ENCODE measurements at regions not wholly inside any gene's neighbourhood (a gene's known extent, or its start where the extent isn't known, plus 50 kb on each side); places are given as distances from the start of the nearest gene placed in this dataset.

DNA sequence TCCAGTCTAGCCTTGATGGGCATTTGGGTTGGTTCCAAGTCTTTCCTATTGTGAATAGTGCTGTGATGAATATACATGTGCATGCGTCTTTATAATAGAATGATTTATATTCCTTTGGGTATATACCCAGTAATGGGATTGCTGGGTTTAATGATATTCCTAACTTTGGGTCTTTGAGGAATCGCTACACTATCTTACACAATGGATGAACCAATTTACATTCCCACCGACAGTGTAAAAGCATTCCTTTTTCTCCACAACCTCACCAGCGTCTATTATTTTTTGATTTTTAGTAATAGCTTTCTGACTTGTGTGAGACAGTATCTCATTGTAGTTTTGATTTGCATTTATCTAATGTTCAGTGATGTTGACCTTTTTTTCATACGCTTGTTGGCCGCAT, 1040.1 kb downstream of the MAT2B start:
- ATAC-seq (no peak), DNase-seq (no peak)
- intact Hi-C loops (cut with DNase I), result no loop called here

DNA sequence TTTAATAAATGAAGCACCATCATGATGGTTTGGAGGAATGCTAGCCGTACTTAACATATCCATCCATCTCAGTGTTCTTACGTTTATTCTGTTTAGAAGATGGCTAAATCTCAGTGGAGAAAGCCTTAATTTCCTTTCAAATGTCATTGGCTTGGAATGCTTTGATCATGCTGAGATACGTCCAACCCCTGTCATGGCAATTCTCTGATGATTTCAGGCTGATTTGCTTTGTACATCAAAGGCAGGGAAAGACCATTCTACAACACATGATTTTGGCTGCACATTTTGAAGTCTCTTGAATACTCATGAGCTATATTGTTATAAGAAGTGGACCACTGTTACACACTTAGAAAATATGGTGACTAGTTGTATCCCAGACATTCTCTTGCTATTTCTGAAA, 1048.4 kb downstream of the MAT2B start:
- no peak for DNase-seq
- ATAC-seq, result no peak
- intact Hi-C loops (cut with DNase I), result no loop called here

GRCh38 chr5:164555809-164556208, 1050.4 kb downstream of the MAT2B start:
- ATAC-seq, result no peak
- intact Hi-C loops (cut with DNase I), result no loop called here
- no peak for DNase-seq

DNA sequence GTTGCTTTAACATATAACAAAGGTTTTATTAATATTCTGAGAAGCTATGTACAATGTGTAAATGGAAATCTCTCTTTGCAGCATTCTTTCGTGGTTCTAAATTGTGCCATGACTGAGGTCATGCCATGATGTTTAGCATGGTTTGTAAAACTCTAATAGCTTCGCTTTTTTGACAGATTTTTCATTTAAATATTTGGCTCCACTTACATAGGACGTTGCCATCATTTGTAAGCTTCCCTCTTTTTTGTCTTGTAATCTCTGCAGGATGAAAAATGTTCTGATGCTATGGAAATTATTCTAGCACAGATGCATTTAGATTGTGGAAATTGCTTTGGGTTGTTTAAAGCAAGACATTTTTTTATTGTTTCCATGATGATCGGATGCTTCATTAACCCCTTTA, 1054.8 kb downstream of the MAT2B start:
- ATAC-seq (no peak), DNase-seq (no peak)
- intact Hi-C loops (cut with DNase I), result no loop called here

DNA sequence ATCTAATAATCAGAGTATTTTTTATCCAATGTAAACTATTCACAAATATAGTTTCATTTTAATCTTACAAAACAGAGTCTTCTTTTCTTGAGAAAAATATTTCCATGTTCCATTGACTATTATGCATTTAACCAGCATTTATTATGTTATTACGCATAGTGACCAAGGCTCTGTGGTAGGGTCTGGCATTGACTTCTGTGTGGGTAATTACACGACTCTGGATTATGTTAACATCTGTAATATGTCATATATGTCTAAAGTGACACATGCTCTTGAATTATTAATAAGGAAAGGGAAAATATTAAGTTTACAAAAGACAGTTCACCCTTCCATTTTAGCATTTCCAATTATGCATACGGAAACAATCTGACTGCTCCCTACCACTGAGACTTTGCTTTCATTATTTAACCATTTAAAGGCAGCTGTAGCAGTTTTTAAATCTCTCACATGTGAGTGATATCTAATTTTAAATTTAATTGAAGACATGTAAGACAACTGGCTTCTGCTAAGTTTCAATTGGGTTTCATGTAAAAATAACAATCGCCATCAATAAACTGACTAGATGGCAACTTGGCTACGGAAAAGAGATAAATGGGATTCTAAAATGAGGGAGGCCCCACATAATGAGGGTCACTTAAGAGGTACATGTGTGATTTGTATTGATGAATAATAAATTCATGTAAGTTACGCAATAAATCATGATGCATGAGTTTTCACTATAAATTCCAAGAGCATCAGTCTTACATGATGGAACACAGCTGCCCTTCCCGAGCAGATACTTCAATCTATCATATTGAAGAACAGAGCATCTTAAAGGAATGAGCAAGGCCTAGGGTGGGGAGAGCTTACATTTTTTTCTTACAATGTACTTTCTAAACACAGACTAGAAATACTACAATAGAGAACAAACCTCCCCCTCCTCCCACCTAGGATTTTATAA, 1056.8 kb downstream of the MAT2B start:
- ATAC-seq, result no peak
- intact Hi-C loops (cut with DNase I), result no loop called here

GRCh38 chr5:164563370-164563769, 1058.0 kb downstream of the MAT2B start:
- ATAC-seq (no peak), DNase-seq (no peak)
- intact Hi-C loops (cut with DNase I), result no loop called here

More for the DNA sequence above, 1056.8 kb downstream of the MAT2B start:
- DNase-seq, result no peak

DNA sequence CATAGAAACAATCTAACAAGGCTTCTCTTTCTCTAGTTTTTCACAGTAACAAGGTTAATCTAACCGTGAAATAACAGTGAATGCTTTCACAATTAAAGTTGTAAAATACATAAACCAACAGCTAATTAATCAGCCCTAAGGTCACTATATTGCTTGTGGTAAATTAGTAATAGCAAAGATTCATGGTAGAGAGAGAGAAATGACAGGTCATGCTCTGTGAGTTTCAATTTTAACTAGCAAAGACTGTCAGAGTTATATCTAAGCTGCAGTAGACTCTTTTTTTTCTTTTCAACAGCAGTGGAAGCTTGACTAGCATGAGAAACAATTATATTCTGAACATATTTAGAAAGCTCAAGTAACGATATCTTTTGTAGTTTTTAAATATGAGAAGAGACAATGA, 1068.0 kb downstream of the MAT2B start:
- intact Hi-C loops (cut with DNase I), result no loop called here
- DNase-seq, result no peak
- ATAC-seq, result no peak

- intact Hi-C loops (cut with DNase I), result no loop called here
- ATAC-seq, result no peak
These were observed 1071.8 kb downstream of the MAT2B start for GRCh38 chr5:164577201-164577600.

GRCh38 chr5:164577742-164578141, 1072.3 kb downstream of the MAT2B start:
- intact Hi-C loops (cut with DNase I), result no loop called here
- DNase-seq (no peak), ATAC-seq (no peak)

More at GRCh38 chr5:164577201-164577600, 1071.8 kb downstream of the MAT2B start:
- DNase-seq, result no peak

DNA sequence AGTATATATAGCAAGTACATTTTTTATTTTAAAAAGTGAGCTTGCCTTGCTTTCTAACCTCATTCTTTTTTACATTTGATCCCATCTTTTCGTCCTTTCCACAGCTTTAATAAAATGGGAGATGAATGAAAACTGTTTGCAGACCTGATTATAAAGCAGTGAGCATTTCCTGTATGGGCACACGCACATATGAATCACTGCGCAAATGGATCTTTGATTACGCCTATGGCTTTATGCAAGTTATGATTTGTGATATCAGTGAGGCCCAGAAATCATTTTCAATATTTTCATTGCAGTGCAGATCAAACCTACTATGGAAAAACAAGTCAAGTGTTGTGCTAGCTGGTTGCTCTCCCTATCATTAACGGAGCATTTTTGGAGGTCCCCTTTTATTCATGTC, 1073.0 kb downstream of the MAT2B start:
- intact Hi-C loops (cut with DNase I), result no loop called here
- DNase-seq, result no peak
- ATAC-seq, result no peak

DNA sequence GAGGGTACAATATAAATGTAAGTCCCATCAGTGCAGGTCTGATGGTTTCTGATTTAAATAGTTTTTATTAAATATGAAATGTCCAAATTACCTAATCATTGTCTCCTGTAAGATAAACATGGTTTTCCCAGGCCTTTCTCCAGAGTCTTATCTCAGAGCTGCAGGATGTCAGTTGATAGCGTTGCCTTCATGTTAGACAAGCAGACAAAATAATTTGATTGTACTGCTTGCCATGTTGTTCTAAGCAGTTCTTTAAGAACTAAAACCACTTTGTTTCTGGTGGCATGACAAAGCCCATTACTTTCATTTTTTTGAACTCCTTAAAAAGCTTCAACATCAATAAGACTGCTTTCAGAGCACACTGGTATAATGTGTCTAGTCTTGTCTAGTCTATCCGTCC, 1073.5 kb downstream of the MAT2B start:
- ATAC-seq, result no peak
- intact Hi-C loops (cut with DNase I), result no loop called here
- DNase-seq, result no peak

DNA sequence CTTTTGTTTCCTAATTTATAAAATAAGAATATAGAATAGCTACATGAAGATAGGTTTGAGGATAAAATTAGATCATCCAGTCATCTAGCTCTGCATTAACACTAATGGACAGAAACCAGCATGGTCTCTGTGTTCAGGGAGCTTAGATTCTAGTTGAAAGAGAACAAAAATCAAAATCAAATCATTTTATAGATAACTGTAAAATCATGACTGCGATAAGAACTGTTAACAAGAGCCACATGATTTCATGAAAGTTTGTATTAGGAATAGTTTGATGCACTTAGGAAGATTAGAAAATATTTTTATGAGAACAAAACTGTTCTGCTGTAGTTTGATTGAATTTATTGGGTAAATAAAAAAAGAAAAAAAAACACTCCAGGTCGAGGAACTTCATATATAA, 1074.7 kb downstream of the MAT2B start:
- intact Hi-C loops (cut with DNase I), result no loop called here
- no peak for DNase-seq

GRCh38 chr5:164581889-164582288, 1076.5 kb downstream of the MAT2B start:
- intact Hi-C loops (cut with DNase I), result no loop called here
- no peak for DNase-seq
- ATAC-seq, result no peak

More for the DNA sequence above, 1074.7 kb downstream of the MAT2B start:
- no peak for ATAC-seq

GRCh38 chr5:164593982-164594381, 1088.6 kb downstream of the MAT2B start:
- DNase-seq (no peak), ATAC-seq (no peak)
- intact Hi-C loops (cut with DNase I), result no loop called here

DNA sequence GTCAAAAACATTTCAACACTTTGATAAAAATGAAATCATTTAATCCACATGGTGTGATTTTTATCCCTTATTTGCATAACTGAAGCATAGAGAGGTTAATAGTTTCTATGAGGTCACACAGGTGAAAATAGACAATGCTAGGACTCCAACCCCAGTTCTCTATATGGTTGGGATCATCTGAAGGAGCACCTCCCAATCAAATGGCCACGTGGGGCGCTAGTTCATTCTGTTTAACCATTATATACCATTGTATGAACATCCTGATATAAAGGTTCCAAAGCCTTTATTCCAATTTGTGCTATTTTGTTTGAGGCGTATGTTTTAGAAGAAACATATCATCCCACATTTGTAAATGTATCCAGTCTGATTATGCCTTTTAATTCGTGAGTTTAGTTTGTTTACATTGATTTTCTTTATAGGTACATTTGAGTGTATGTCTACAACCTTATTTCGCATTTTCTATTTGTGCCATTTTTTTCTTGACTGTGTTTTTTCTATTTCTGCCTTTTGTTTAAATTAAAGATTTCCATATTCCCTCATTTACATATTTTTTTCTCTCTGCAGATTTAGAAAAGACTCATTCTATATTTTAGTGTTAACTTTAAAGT, 1092.0 kb downstream of the MAT2B start:
- DNase-seq, result no peak
- ATAC-seq, result no peak
- intact Hi-C loops (cut with DNase I), result no loop called here

DNA sequence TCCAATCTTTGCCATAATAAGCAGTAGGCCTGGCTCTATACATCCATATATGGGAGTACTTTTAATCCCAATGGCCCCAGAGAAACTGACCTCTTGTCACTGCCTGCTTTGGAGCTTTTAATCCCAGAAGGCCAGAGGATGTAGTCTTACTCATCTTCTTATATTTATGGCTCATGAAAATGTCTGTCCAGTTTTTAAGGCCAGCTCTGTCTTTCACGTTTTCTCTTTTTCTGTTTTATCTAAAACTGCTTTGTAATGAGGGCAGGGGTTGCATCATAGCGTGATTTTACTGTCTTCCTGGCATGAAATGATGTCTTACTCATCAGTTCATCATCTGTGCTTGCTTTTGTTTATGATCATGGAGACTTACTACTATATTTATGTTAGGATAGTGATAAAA, 1094.9 kb downstream of the MAT2B start:
- intact Hi-C loops (cut with DNase I), result no loop called here
- no peak for DNase-seq

DNA sequence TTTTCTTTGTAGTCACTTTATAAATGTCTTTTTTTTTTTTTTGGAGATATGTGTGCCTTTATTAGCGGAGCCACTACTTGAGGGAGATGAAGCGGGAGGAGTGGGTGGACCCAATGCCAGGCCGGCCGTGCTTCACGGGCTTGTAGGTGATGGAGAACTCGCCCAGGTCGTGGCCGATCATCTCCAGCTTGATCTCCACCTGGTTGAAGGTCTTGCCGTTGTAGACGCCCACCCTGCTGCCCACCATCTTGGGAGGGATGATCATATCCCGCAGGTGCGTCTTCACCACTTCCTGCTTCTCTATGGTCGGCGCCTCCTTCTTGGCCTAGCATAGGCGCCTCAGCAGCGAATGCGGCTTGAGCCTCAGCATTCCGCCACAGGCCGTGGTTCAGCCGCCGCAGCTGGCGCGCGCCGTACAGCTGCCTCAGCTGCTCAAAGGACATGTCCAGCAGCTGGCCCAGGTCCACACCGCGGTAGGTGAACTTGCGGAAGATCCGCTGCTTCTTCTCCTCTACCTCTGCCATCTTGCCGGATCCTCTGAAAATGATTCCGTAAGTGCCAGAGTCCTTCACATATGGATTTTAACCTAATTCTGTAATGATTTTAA, 1095.6 kb downstream of the MAT2B start:
- DNase-seq (no peak), ATAC-seq (no peak)
- intact Hi-C loops (cut with DNase I), result no loop called here

More for the DNA sequence above, 1094.9 kb downstream of the MAT2B start:
- ATAC-seq, result no peak

DNA sequence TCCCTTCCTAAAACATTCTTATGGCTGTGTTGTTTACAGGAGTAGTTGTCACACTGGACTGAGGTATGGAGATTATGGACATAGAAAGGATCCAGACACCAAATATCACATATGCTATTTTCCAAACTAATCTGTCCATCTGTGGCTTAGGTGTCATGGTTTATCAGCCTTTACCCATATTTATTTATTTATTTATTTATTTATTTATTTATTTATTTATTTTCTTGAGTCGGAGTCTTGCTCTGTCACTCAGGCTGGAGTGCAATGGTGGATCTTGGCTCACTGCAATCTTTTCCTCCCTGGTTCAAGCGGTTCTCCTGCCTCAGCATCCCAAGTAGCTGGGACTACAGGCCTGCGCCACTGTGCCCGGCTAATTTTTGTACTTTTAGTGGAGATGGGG, 1103.1 kb downstream of the MAT2B start:
- DNase-seq (no peak), ATAC-seq (no peak)
- intact Hi-C loops (cut with DNase I), result no loop called here

GRCh38 chr5:164610374-164610773, 1105.0 kb downstream of the MAT2B start:
- intact Hi-C loops (cut with DNase I), result no loop called here
- DNase-seq (no peak), ATAC-seq (no peak)

DNA sequence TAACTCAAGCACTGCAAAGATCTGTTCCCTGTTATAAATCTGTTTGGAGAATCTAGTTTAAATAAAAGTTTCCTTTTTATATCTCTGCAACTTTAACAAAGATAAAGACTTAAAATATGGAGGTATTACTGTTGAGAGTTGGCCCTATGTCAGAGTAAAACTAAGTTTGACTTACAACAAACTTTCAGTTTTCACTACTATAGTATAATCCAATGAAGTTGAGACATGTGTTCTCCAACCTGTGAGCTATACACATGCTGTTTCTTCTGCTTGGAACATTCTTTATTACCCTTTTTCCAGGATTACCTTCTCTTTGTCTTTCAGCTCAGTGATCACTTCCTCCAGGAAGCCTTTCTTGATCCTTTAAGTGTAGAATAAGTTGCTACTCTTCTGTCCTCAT, 1109.3 kb downstream of the MAT2B start:
- ATAC-seq, result no peak
- intact Hi-C loops (cut with DNase I), result no loop called here
- no peak for DNase-seq

Data from left cardiac atrium (tissue), 4 donors.